ENCODE measurements at regions not wholly inside any gene's neighbourhood (a gene's known extent, or its start where the extent isn't known, plus 50 kb on each side); places are given as distances from the start of the nearest gene placed in this dataset.

DNA sequence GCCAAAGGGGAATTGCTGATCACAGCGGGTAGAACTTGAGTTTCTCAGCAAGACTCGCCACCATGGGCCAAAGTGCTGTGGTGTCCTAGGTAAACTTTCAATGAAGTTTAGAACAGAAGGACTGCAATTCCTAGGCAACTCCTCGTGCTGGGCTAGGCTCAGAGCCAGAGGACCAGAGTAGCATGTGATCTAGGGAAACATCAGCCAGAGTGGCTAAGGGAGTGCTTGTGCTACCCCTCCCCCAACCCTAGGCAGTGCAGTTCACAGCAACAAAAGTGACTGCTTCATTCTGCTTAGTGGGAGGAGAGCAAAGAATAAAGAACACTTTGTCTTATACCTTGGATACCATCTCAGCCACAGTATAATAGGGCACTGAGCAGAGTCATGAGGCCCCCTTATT, 1658.6 kb upstream of the MIR17HG start:
- no peaks in the 10 kb centered on the region for H3K27me3 ChIP-seq (ENCODE audit: insufficient read depth, low read length)
- no peaks in the 10 kb centered on the region for H3K4me1 ChIP-seq (ENCODE audit: insufficient read depth, low read length)
- no peaks in the 10 kb centered on the region for H3K9me3 ChIP-seq (ENCODE audit: low read depth, low read length)
- H3K4me3 ChIP-seq (ENCODE audit: low read length): no peak overlapping the region

DNA sequence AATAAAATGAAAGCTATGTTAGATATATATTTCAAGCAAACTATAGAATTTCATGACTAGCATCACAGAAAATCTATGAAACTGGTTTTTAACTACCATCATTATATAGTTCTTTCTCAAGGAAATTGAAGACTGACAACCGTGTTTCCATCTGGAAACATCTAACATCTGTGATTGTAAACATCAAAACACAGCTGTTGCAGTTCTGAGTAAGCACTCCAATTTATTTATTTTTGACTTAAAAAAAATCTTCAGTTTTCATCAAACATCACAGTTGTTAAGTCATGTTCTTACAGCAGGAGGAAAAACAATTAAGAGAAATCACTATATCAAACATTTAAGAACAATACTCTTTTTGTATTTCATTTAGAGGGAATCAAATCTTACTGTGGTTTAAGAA, 1653.0 kb upstream of the MIR17HG start:
- no peak overlapping the region for H3K4me3 ChIP-seq (ENCODE audit: low read length)
- no peaks in the 10 kb centered on the region for H3K9me3 ChIP-seq (ENCODE audit: low read depth, low read length)
- H3K27me3 ChIP-seq (ENCODE audit: insufficient read depth, low read length): no peaks in the 10 kb centered on the region
- no peaks in the 10 kb centered on the region for H3K4me1 ChIP-seq (ENCODE audit: insufficient read depth, low read length)

DNA sequence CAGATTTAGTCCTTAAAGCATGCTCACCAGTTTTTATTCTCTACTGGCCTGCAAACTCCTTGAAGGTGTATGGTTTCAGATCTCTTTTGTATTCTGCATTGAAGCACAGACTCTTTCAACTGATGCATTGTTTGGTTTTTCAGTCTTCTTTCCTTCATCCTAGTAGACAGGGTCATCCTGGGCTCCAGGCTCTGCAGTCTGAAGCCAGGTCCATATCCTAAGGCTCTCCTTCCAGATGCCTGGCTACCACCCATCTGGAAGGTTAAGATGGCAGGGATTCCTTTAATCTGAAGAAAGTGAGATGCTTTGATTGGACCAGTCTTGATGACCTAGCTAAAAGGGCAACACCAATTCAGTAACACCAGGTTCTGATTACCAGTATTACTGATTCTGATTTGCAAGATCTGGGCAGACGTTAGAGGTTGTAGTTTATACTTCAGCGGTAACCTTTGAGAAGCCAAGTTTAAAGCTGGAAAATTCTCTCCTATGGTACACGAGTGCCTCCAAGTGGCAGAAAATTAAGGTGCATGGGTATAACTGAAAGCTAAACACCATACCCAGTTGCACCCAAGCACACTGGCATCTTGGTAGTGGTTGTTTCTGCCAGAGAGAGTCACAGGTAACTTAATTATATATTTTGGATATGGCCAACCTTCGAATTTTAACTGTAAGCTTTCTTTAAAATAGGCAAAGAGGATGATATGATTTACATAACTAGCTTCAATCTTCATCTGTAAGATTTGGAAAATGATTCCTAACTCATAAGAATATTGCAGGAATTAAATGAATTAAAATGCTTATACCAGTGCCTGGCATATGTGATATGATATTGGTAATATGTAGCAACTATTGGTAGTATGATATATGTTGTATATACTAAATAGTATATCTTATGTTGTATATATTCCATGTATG, 1651.9 kb upstream of the MIR17HG start:
- no peaks in the 10 kb centered on the region for H3K9me3 ChIP-seq (ENCODE audit: low read depth, low read length)
- no peak overlapping the region for H3K4me3 ChIP-seq (ENCODE audit: low read length)
- H3K4me1 ChIP-seq (ENCODE audit: insufficient read depth, low read length): no peaks in the 10 kb centered on the region
- H3K27me3 ChIP-seq (ENCODE audit: insufficient read depth, low read length): no peaks in the 10 kb centered on the region

DNA sequence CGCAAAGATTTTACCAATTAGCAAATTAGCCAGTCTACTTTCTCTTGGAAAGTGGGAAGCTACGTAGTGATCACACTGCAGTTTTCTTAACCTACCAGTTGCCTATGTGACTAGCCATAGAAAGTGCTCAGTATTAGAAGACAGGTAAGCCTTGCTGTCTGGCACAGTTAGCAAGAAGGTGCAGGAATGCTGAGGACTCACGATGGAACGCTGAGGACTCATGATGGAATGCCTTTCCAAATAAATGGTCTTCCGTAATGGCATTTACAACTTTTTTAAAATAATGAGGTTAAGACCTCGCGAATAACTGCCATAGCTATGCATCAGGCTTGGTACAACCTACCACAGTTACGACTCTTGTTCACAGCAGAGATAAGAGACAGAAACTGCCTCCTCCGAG, 1645.6 kb upstream of the MIR17HG start:
- no peaks in the 10 kb centered on the region for H3K9me3 ChIP-seq (ENCODE audit: low read depth, low read length)
- no peak overlapping the region for H3K4me3 ChIP-seq (ENCODE audit: low read length)
- H3K4me1 ChIP-seq (ENCODE audit: insufficient read depth, low read length): no peaks in the 10 kb centered on the region
- no peaks in the 10 kb centered on the region for H3K27me3 ChIP-seq (ENCODE audit: insufficient read depth, low read length)

DNA sequence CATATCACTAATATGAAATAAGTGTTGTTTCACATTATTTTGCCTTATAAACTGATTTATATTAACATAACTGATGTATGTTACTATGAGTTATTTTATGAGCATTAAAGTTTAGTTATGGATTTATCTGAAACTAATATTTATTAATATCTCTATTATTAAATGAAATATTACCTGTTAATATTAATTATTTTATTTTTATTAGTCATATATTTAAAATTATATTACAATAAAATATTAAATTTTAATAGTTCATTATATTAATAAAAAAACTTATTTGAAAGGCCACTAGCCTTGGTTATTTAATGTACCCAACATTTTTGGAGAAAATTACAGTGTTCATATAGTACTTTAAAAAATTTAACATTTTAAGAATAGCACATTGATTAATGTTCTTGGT, 1643.4 kb upstream of the MIR17HG start:
- no peaks in the 10 kb centered on the region for H3K27me3 ChIP-seq (ENCODE audit: insufficient read depth, low read length)
- no peaks in the 10 kb centered on the region for H3K9me3 ChIP-seq (ENCODE audit: low read depth, low read length)

DNA sequence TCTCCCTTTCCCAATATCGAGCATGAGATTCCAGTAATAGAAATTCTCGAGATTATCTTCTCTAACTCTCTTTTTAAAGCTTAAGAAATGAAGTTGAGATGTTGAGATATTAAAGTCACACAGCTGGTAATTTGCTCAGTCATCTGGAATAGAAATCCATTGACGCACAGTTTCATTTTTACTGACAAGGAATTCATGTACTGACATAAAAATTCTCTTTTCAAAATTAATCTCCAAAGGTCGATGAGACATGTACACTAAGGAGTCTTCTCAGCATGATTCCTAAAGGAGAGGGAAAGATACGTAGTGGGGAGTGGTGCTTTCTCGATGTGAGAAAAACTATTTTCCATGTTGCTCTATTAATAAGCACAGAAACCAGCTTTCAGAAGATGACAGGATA, 1639.5 kb upstream of the MIR17HG start:
- H3K4me3 ChIP-seq (ENCODE audit: low read length): no peak overlapping the region
- H3K9me3 ChIP-seq (ENCODE audit: low read depth, low read length): no peaks in the 10 kb centered on the region
- H3K4me1 ChIP-seq (ENCODE audit: insufficient read depth, low read length): no peaks in the 10 kb centered on the region
- H3K27me3 ChIP-seq (ENCODE audit: insufficient read depth, low read length): no peaks in the 10 kb centered on the region

More for the DNA sequence above, 1643.4 kb upstream of the MIR17HG start:
- Histone ChIP-seq H3K4me1 (ENCODE audit: insufficient read depth, low read length) (no peaks in the 10 kb centered on the region), H3K4me3 (ENCODE audit: low read length) (no peak overlapping the region)

DNA sequence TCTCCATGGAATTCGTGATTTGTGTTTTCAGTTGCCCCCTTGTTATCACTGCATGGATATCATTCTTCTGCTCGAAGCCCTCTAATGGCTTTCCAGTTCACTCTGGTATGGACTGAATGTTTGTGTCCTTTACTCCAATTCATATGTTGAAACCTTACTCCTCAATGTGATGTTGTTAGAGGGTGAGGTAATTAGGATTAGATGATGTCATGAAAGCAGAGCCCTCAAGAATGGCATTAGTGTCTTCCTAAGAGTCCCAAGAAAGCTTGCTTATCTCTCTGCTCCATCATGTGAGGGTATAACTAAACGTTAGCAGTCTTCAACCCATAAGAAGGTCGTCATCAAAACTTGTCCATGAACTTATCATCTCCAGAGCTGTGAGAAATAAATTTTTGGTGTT, 1626.3 kb upstream of the MIR17HG start:
- Histone ChIP-seq H3K27me3 (ENCODE audit: insufficient read depth, low read length) (no peaks in the 10 kb centered on the region), H3K4me3 (ENCODE audit: low read length) (no peak overlapping the region), H3K9me3 (ENCODE audit: low read depth, low read length) (no peaks in the 10 kb centered on the region), H3K4me1 (ENCODE audit: insufficient read depth, low read length) (no peaks in the 10 kb centered on the region)

DNA sequence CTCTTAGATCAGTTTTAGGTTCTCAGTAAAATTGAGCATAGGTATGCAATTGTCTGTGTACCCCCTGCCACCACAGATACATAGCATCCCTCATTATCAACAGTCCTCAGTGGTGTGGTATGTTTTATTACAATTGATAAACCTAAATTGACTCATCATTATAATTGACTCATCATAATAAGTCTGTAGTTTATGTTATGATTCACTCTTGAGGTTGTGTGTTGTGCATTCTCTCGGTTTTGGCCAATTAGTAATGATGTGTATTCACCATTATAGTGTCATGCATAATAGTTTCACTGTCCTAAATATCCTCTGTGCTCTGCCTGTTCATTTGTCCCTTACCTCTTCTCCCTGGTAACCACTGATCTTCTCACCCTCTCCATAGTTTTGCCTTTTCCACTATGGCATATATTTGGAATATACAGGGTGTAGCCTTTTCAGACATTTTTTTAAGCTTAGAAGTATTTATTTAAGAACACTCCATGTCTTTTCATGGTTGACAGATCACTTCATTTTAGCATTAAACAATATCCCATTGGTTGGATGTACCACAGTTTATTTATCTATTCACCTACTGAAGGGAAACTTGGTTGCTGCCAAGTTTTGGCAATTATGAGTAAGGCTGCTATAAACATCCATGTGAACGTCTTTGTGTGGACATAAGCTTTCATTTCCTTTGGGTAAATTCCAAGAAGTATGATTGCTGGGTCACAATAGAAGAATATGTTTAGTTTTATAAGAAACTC, 1620.6 kb upstream of the MIR17HG start:
- H3K27me3 ChIP-seq (ENCODE audit: insufficient read depth, low read length): no peaks in the 10 kb centered on the region

DNA sequence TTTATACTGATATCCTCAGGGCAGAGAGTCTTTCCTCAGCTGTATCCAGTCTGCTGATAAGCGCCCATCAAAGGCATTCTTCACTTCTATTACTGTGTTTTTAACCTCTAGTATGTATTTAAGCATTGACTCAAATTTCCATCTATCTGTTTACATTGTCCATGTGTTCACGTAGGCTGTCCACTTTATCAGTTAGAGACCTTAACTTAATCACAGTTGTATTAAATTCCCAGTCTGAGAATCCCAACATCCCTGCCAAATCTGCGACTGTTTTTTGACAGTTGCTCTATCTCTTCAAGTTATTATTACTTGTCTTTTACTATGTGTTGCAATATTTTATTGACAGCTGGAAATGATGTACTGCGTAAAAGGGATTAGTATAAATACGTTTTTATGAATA, 1613.7 kb upstream of the MIR17HG start:
- Histone ChIP-seq H3K9me3 (ENCODE audit: low read depth, low read length) (peaks cover 3% of the 10 kb centered on the region), H3K4me3 (ENCODE audit: low read length) (no peak overlapping the region), H3K27me3 (ENCODE audit: insufficient read depth, low read length) (no peaks in the 10 kb centered on the region), H3K4me1 (ENCODE audit: insufficient read depth, low read length) (no peaks in the 10 kb centered on the region)

More for the DNA sequence above, 1620.6 kb upstream of the MIR17HG start:
- peaks cover 5% of the 10 kb centered on the region for H3K9me3 ChIP-seq (ENCODE audit: low read depth, low read length)
- no peak overlapping the region for H3K4me3 ChIP-seq (ENCODE audit: low read length)
- no peaks in the 10 kb centered on the region for H3K4me1 ChIP-seq (ENCODE audit: insufficient read depth, low read length)

DNA sequence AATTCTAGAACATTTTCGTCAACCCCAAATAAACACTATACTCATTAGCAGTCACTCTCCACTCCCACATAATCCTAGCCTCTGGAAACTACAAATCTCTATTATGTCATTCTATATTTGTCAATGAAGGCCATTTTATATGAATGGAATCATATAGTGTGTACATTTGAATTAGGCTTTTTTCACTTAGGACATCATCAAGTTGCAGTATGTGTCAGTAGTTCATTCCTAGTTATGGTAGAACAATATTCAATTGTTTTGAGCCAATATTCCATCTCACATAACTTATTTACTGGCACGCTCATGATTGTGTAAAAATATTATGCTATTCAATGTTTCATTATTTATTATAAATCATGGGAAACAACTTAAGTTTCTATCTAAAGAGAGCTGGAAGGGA, 1610.4 kb upstream of the MIR17HG start:
- Histone ChIP-seq H3K4me3 (ENCODE audit: low read length) (no peak overlapping the region), H3K9me3 (ENCODE audit: low read depth, low read length) (peaks cover 6% of the 10 kb centered on the region), H3K27me3 (ENCODE audit: insufficient read depth, low read length) (no peaks in the 10 kb centered on the region), H3K4me1 (ENCODE audit: insufficient read depth, low read length) (no peaks in the 10 kb centered on the region)

DNA sequence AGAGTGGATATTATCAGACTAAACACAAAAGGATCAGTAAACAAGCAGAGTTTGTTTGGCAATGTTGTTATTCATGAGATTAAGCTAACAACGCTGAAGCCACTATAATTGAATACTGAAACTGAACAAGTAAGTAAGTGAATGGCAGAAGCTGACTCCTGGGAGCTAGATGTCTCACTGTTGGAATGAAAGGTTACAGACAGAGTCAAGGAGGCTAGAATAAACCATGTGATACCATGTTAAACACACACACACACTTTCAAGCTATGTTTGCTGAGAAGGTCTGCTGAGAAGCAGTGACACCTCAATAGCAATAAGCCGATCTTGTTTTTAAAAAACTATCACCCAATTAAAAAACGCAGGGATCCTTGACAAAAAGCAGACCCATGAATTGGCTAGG, 1609.4 kb upstream of the MIR17HG start:
- H3K4me3 ChIP-seq (ENCODE audit: low read length): no peak overlapping the region
- no peaks in the 10 kb centered on the region for H3K27me3 ChIP-seq (ENCODE audit: insufficient read depth, low read length)
- peaks cover 6% of the 10 kb centered on the region for H3K9me3 ChIP-seq (ENCODE audit: low read depth, low read length)
- no peaks in the 10 kb centered on the region for H3K4me1 ChIP-seq (ENCODE audit: insufficient read depth, low read length)

DNA sequence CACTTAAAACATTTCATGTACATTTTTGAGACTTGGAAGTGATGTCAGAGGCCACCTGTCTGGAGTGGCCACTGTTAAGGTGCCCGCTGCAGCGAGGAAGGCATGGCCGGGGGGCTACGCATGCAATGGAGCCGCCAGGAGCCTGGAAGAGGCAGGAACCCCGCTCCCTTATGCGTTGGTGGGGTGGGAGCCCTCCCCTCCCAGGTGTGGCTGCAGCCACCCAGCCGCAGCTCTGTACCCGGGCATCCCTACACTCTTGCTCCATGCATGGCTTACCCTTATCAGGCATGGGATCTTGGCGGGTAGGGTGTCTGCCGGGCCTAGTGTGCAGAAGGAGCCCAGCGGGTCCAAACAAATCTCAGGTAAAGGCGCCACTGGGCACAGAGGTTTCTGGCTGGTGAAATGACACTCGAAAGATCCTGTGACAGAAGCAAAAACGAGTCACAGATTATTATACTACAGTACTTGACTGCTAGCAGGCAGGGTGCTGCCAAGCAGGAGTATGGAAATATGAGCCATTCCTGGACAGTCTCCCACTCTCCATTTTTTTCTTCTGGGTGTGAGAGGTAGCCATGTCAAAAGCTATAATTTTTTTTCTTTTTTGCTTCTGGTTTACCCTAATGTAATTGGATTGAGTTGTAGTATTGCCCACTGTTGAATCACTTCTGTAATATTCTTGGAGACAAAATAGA, 1606.3 kb upstream of the MIR17HG start:
- H3K4me3 ChIP-seq (ENCODE audit: low read length): no peak overlapping the region
- H3K27me3 ChIP-seq (ENCODE audit: insufficient read depth, low read length): no peaks in the 10 kb centered on the region
- H3K9me3 ChIP-seq (ENCODE audit: low read depth, low read length): peaks cover 6% of the 10 kb centered on the region
- H3K4me1 ChIP-seq (ENCODE audit: insufficient read depth, low read length): no peaks in the 10 kb centered on the region

DNA sequence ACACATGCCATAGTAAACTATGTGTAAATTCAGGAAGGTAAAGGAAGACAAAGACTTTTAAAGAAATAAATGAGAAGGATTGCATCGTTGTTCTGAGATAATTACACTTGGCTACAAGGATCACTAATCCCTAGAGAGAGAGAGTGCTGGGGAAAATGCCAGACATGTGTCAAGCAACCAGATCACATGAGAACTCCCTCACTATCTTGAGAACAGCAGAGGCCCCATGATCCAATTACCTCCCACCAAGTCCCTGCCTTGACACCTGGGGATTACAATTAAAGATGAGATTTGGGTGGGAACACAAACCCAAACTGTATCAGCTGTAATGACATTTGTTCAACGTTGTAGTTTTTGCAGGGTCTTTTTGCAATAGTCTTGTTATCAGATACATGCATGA, 1600.9 kb upstream of the MIR17HG start:
- no peaks in the 10 kb centered on the region for H3K4me1 ChIP-seq (ENCODE audit: insufficient read depth, low read length)
- no peak overlapping the region for H3K4me3 ChIP-seq (ENCODE audit: low read length)
- H3K9me3 ChIP-seq (ENCODE audit: low read depth, low read length): no peaks in the 10 kb centered on the region
- no peaks in the 10 kb centered on the region for H3K27me3 ChIP-seq (ENCODE audit: insufficient read depth, low read length)

DNA sequence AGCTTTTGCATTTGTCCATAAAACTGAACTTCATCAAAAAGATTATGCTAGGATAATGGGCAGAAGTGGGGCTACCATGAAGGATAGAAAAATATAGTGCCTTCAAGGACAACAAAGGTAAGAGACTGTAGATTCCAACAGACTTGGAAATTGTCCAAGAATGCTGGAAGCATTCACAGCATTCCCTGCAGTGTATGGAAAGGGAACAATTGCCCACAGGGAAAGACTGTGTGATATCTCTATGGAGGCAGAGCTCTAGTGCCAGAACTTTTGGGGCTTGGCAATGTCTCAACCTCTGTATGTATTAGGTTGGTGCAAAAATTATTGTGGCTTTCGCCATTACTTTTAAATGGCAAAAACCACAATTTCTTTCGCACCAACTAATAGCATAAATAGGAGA, 1598.8 kb upstream of the MIR17HG start:
- Histone ChIP-seq H3K9me3 (ENCODE audit: low read depth, low read length) (no peaks in the 10 kb centered on the region), H3K4me3 (ENCODE audit: low read length) (no peak overlapping the region), H3K4me1 (ENCODE audit: insufficient read depth, low read length) (no peaks in the 10 kb centered on the region), H3K27me3 (ENCODE audit: insufficient read depth, low read length) (no peaks in the 10 kb centered on the region)

DNA sequence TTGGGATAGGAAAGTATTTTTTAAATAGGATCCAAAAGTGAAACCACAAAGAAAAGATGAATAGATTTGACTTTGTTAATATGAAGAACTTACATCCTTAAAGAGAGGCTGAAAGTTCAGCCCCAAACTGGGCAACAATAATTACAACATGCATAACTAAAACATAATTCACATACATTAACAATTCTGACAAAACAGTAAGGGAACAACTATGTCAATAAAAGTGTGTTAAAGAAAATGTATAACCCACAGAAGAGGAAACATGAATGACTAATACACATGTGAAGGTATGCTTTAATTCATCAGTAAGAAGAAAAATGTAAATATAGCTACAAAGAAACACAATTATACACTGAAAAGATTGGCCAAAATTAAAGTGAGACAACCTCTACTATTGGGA, 1597.6 kb upstream of the MIR17HG start:
- Histone ChIP-seq H3K4me3 (ENCODE audit: low read length) (no peak overlapping the region), H3K27me3 (ENCODE audit: insufficient read depth, low read length) (no peaks in the 10 kb centered on the region), H3K9me3 (ENCODE audit: low read depth, low read length) (no peaks in the 10 kb centered on the region), H3K4me1 (ENCODE audit: insufficient read depth, low read length) (no peaks in the 10 kb centered on the region)

All from mononuclear cell (primary cell).